H1 (cell line): ENCODE measurements at regions not wholly inside any gene's neighbourhood (a gene's known extent, or its start where the extent isn't known, plus 50 kb on each side); places are given as distances from the start of the nearest gene placed in this dataset.
A peak's percentile ranks its signal among the peaks of the same experiment; 100 is the strongest.

ENCODE experiments used
- CBX8 ChIP-seq: fragments of 300-800, 300-1000 bp; sonication (generic); IDR thresholded peaks from 2 replicates; pipeline ENCODE4 v1.7.1; 2016; ENCODE audit warnings: low read depth, low read length, borderline replicate concordance
- CHD7 ChIP-seq: fragments of 300-600 bp; sonication (generic); IDR thresholded peaks from 2 replicates; pipeline ENCODE4 v1.7.1; 2012; ENCODE audit warnings: low read length, moderate library complexity, mild to moderate bottlenecking, inconsistent platforms; ENCODE audit not compliant: insufficient replicate concordance
- EGR1 ChIP-seq: IDR thresholded peaks from 2 replicates; pipeline ENCODE4 v1.6.1; 2011; ENCODE audit warnings: low read depth, low read length, borderline replicate concordance
- EZH2 ChIP-seq: fragments of 200-600 bp; sonication (generic); IDR thresholded peaks from 2 replicates; pipeline ENCODE4 v1.7.1; 2012; ENCODE audit warnings: low read depth, mild to moderate bottlenecking, moderate library complexity, low read length, inconsistent platforms; ENCODE audit not compliant: severe bottlenecking
- RAD21 ChIP-seq, 2 experiments: IDR thresholded peaks in 1 of 2; conservative IDR thresholded peaks in 1 of 2; 2 replicates each; pipeline ENCODE4 v1.6.1; 2011; ENCODE audit warnings: low read depth in 2 of 2, low read length in 2 of 2, improper control_type of control experiment in 1 of 2, inconsistent platforms in 1 of 2, mild to moderate bottlenecking in 1 of 2, moderate library complexity in 1 of 2
- RBBP5 ChIP-seq: IDR thresholded peaks from 2 replicates; pipeline ENCODE4 v1.7.1; 2012; ENCODE audit warnings: low read depth, mild to moderate bottlenecking, inconsistent platforms, low read length, moderate library complexity, borderline replicate concordance
- SIN3A ChIP-seq, 2 experiments: IDR thresholded peaks in 1 of 2; conservative IDR thresholded peaks in 1 of 2; 2 replicates each; pipeline ENCODE4 v1.6.1; 2011 to 2012; ENCODE audit warnings: low read length in 2 of 2, improper control_type of control experiment in 1 of 2, low read depth in 1 of 2, mild to moderate bottlenecking in 1 of 2
- TEAD4 ChIP-seq: IDR thresholded peaks from 2 replicates; pipeline ENCODE4 v1.6.1; 2012; ENCODE audit warnings: low read depth, low read length, inconsistent platforms, mixed read lengths

- TF ChIP-seq CHD7 (no peak), RAD21 (IDR thresholded peaks at IDR 0.05 in 1 of 2, conservative IDR thresholded peaks at IDR 0.05 in 1 of 2; ENCODE audit: low read depth in 2 of 2, low read length in 2 of 2) (peak; percentile 96 to 97), RBBP5 (no peak), CBX8 (no peak), TEAD4 (peak; percentile 59), EGR1 (no peak), SIN3A (conservative IDR thresholded peaks at IDR 0.05 in 1 of 2, IDR thresholded peaks at IDR 0.05 in 1 of 2; ENCODE audit: low read depth in 1 of 2, low read length in 2 of 2) (0 out of 4 replicates have a peak, but pooled peaks of 1 of the 2 experiments have one; percentile 47), EZH2 (no peak)
Observed at GRCh38 chr7:21253740-21254687, 173.9 kb upstream of the SP4 start (continued).
